WTC11 (cell line): ENCODE measurements at regions not wholly inside any gene's neighbourhood (a gene's known extent, or its start where the extent isn't known, plus 50 kb on each side); places are given as distances from the start of the nearest gene placed in this dataset.

Experiments
- ATAC-seq: fragments of 200-7000 bp; cut with Tn5 transposase; 2 replicates; pipeline ENCODE4 v1.10.0; 2021; ENCODE audit warnings: mild to moderate bottlenecking, moderate library complexity
- CTCF ChIA-PET: fragments of 300-600 bp; sonication (Branson Sonifier 250); formaldehyde crosslinking; loops from one replicate; lab custom pipeline; 2021; ENCODE audit warnings: antibody characterized with exemption; lab: Charles Lee
- POLR2A ChIA-PET: fragments of 350-600 bp; sonication (Branson Sonifier 250); formaldehyde crosslinking; loops from one replicate; lab custom pipeline; 2021; ENCODE audit warnings: antibody characterized with exemption; lab: Charles Lee
- DNase-seq: peaks from one replicate; pipeline ENCODE4 v3.0.0; 2021; ENCODE audit warnings: low spot score
- H3K27ac Mint-ChIP-seq: 2 replicates; pipeline ENCODE4 v1.8.0; 2021; ENCODE audit warnings: mixed read lengths
- H3K27me3 Mint-ChIP-seq: 2 replicates; pipeline ENCODE4 v1.8.0; 2021; ENCODE audit warnings: low read depth, mild to moderate bottlenecking, moderate library complexity, mixed read lengths
- H3K36me3 Mint-ChIP-seq: 2 replicates; pipeline ENCODE4 v1.8.0; 2021; ENCODE audit warnings: mixed read lengths
- H3K4me1 Mint-ChIP-seq: 2 replicates; pipeline ENCODE4 v1.8.0; 2022; ENCODE audit warnings: mixed read lengths
- H3K4me3 Mint-ChIP-seq: 2 replicates; pipeline ENCODE4 v1.8.0; 2021; ENCODE audit warnings: mild to moderate bottlenecking, moderate library complexity, mixed read lengths
- H3K9me3 Mint-ChIP-seq: 2 replicates; pipeline ENCODE4 v1.8.0; 2021; ENCODE audit warnings: mixed read lengths
- ARID4B ChIP-seq: sonication (generic); formaldehyde crosslinking; IDR thresholded peaks from 2 replicates; pipeline ENCODE4 v1.8.0; 2023; ENCODE audit warnings: missing genetic modification reagents, mild to moderate bottlenecking, borderline replicate concordance
- CBFB ChIP-seq: sonication (generic); formaldehyde crosslinking; IDR thresholded peaks from 2 replicates; pipeline ENCODE4 v1.8.1; 2022; ENCODE audit warnings: mild to moderate bottlenecking, low read depth, missing genetic modification reagents
- CREM ChIP-seq: sonication (generic); formaldehyde crosslinking; IDR thresholded peaks from 2 replicates; pipeline ENCODE4 v1.8.1; 2022; ENCODE audit warnings: mild to moderate bottlenecking, missing genetic modification reagents, moderate library complexity
- ELF4 ChIP-seq: sonication (generic); formaldehyde crosslinking; IDR thresholded peaks from 2 replicates; pipeline ENCODE4 v1.8.1; 2022; ENCODE audit warnings: low read depth, mild to moderate bottlenecking, moderate library complexity, missing genetic modification reagents
- FOXK1 ChIP-seq: sonication (generic); formaldehyde crosslinking; IDR thresholded peaks from 2 replicates; pipeline ENCODE4 v1.8.0; 2022; ENCODE audit warnings: mild to moderate bottlenecking, moderate library complexity, missing genetic modification reagents
- GRHL2 ChIP-seq: fragments of 250-450 bp; sonication (Bioruptor Pico); IDR thresholded peaks from 2 replicates; pipeline ENCODE4 v1.8.0; 2022; ENCODE audit warnings: mild to moderate bottlenecking, moderate library complexity; ENCODE audit not compliant: insufficient replicate concordance, severe bottlenecking
- IRF2 ChIP-seq: sonication (generic); formaldehyde crosslinking; IDR thresholded peaks from 2 replicates; pipeline ENCODE4 v1.8.0; 2022; ENCODE audit warnings: low read depth, missing genetic modification reagents, borderline replicate concordance
- JAZF1 ChIP-seq: fragments of 250-450 bp; sonication (Bioruptor Pico); IDR thresholded peaks from 2 replicates; pipeline ENCODE4 v1.9.0; 2021; ENCODE audit warnings: moderate library complexity, mild to moderate bottlenecking, inconsistent platforms
- NFE2L1 ChIP-seq: sonication (generic); formaldehyde crosslinking; IDR thresholded peaks from 2 replicates; pipeline ENCODE4 v1.8.1; 2023; ENCODE audit warnings: missing genetic modification reagents
- PREB ChIP-seq: sonication (generic); formaldehyde crosslinking; IDR thresholded peaks from 2 replicates; pipeline ENCODE4 v1.8.1; 2022; ENCODE audit warnings: mild to moderate bottlenecking, missing genetic modification reagents, moderate library complexity, borderline replicate concordance
- RELA ChIP-seq: sonication (generic); formaldehyde crosslinking; IDR thresholded peaks from 2 replicates; pipeline ENCODE4 v1.8.1; 2022; ENCODE audit warnings: missing genetic modification reagents, mild to moderate bottlenecking, borderline replicate concordance
- SP1 ChIP-seq: sonication (generic); formaldehyde crosslinking; conservative IDR thresholded peaks from 2 replicates; pipeline ENCODE4 v1.8.1; 2022; ENCODE audit warnings: missing genetic modification reagents
- TP53 ChIP-seq: sonication (generic); formaldehyde crosslinking; IDR thresholded peaks from 2 replicates; pipeline ENCODE4 v1.8.1; 2023; ENCODE audit warnings: mild to moderate bottlenecking, missing genetic modification reagents
- USF1 ChIP-seq: sonication (generic); formaldehyde crosslinking; IDR thresholded peaks from 2 replicates; pipeline ENCODE4 v1.8.0; 2022; ENCODE audit warnings: mild to moderate bottlenecking, missing genetic modification reagents
- ZNF138 ChIP-seq: sonication (generic); formaldehyde crosslinking; conservative IDR thresholded peaks from 2 replicates; pipeline ENCODE4 v1.8.1; 2022; ENCODE audit warnings: mild to moderate bottlenecking, moderate library complexity, missing genetic modification reagents
- ZNF423 ChIP-seq: fragments of 250-450 bp; sonication (Bioruptor Pico); IDR thresholded peaks from 2 replicates; pipeline ENCODE4 v2.1.2; 2022; ENCODE audit warnings: mild to moderate bottlenecking, moderate library complexity
- ZNF512 ChIP-seq: sonication (generic); formaldehyde crosslinking; IDR thresholded peaks from 2 replicates; pipeline ENCODE4 v1.8.1; 2022; ENCODE audit warnings: missing genetic modification reagents, borderline replicate concordance
- TF ChIP-seq, protein P1 (sequence below): fragments of 250-450 bp; sonication (Bioruptor Pico); IDR thresholded peaks from 2 replicates; pipeline ENCODE4 v1.9.0; 2021; ENCODE audit warnings: mild to moderate bottlenecking
- TF ChIP-seq, protein P2 (sequence below): sonication (generic); formaldehyde crosslinking; conservative IDR thresholded peaks from 2 replicates; pipeline ENCODE4 v1.8.1; 2022; ENCODE audit warnings: mild to moderate bottlenecking, missing genetic modification reagents
- TF ChIP-seq, protein P3 (sequence below): fragments of 200-600 bp; IDR thresholded peaks from 2 replicates; pipeline ENCODE4 v1.8.0; 2022; ENCODE audit warnings: antibody characterized with exemption
- TF ChIP-seq, protein P4 (sequence below): sonication (generic); formaldehyde crosslinking; IDR thresholded peaks from 2 replicates; pipeline ENCODE4 v1.8.1; 2023; ENCODE audit warnings: mild to moderate bottlenecking, missing genetic modification reagents

DNA sequence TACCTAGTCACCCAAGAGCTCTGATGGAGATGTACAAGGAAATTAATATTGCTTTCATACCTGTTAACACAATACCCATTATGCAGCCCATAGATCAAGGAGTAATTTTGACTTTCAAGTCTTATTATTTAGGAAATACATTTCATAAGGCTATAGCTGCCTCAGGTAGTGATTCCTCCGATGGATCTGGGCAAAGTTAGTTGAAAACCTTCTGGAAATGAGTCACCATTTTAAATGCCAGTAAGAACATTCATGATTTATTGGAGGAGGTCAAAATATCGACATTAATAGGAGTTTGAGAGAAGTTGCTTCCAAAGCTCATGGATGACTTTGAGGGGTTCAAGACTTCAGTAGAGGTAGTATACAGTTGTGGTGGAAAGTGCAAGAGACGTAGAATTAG lies 931.4 kb upstream of the ACVR2A start:
- ATAC-seq (no peak), DNase-seq (no peak)
- ChIA-PET POLR2A (no interaction called here), CTCF (no interaction called here)
- H3K9me3 Mint-ChIP-seq = peaks cover 7% of the 10 kb centered on the region; the same call in 1 of the 2 replicates
- peaks cover 6% of the 10 kb centered on the region for H3K4me1 Mint-ChIP-seq
- no peaks in the 10 kb centered on the region for H3K36me3 Mint-ChIP-seq
- H3K27ac Mint-ChIP-seq = no peak overlapping the region
- H3K27me3 Mint-ChIP-seq = no peaks in the 10 kb centered on the region
- TF ChIP-seq ZNF423 (CRISPR knock-in tag) (no peak), SP1 (CRISPR knock-in tag) (no peak), USF1 (no peak), NFE2L1 (CRISPR knock-in tag) (no peak), ARID4B (CRISPR knock-in tag) (no peak), TP53 (no peak), ELF4 (no peak), CREM (CRISPR knock-in tag) (no peak), IRF2 (CRISPR knock-in tag) (no peak)
- TF ChIP-seq, protein P1, sequence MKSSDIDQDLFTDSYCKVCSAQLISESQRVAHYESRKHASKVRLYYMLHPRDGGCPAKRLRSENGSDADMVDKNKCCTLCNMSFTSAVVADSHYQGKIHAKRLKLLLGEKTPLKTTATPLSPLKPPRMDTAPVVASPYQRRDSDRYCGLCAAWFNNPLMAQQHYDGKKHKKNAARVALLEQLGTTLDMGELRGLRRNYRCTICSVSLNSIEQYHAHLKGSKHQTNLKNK (CRISPR knock-in tag) = no peak
- TF ChIP-seq, protein P2, sequence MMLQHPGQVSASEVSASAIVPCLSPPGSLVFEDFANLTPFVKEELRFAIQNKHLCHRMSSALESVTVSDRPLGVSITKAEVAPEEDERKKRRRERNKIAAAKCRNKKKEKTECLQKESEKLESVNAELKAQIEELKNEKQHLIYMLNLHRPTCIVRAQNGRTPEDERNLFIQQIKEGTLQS (CRISPR knock-in tag) = no peak
- no peak overlapping the region for H3K4me3 Mint-ChIP-seq

- no peak for TF ChIP-seq ZNF138
- no peak for TF ChIP-seq PREB (CRISPR knock-in tag)
- TF ChIP-seq RELA = no peak
- TF ChIP-seq SP1 (CRISPR knock-in tag) = no peak
- TF ChIP-seq GRHL2 (CRISPR knock-in tag) = no peak
- no peak for TF ChIP-seq FOXK1 (CRISPR knock-in tag)
- no peak for TF ChIP-seq JAZF1 (CRISPR knock-in tag)
- TF ChIP-seq, protein P3, sequence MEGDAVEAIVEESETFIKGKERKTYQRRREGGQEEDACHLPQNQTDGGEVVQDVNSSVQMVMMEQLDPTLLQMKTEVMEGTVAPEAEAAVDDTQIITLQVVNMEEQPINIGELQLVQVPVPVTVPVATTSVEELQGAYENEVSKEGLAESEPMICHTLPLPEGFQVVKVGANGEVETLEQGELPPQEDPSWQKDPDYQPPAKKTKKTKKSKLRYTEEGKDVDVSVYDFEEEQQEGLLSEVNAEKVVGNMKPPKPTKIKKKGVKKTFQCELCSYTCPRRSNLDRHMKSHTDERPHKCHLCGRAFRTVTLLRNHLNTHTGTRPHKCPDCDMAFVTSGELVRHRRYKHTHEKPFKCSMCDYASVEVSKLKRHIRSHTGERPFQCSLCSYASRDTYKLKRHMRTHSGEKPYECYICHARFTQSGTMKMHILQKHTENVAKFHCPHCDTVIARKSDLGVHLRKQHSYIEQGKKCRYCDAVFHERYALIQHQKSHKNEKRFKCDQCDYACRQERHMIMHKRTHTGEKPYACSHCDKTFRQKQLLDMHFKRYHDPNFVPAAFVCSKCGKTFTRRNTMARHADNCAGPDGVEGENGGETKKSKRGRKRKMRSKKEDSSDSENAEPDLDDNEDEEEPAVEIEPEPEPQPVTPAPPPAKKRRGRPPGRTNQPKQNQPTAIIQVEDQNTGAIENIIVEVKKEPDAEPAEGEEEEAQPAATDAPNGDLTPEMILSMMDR = no peak
- TF ChIP-seq, protein P4, sequence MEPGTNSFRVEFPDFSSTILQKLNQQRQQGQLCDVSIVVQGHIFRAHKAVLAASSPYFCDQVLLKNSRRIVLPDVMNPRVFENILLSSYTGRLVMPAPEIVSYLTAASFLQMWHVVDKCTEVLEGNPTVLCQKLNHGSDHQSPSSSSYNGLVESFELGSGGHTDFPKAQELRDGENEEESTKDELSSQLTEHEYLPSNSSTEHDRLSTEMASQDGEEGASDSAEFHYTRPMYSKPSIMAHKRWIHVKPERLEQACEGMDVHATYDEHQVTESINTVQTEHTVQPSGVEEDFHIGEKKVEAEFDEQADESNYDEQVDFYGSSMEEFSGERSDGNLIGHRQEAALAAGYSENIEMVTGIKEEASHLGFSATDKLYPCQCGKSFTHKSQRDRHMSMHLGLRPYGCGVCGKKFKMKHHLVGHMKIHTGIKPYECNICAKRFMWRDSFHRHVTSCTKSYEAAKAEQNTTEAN = no peak
- TF ChIP-seq, protein P2 (CRISPR knock-in tag) = no peak
- no peak for TF ChIP-seq ZNF512 (CRISPR knock-in tag)
- no peak for TF ChIP-seq CBFB (CRISPR knock-in tag)
- DNase-seq (no peak), ATAC-seq (no peak)
- H3K4me3 Mint-ChIP-seq = no peak overlapping the region
- POLR2A ChIA-PET = no interaction called here
- H3K9me3 Mint-ChIP-seq = peaks cover 7% of the 10 kb centered on the region; the same call in 1 of the 2 replicates
- no peak overlapping the region for H3K27ac Mint-ChIP-seq
- H3K4me1 Mint-ChIP-seq = peaks cover 6% of the 10 kb centered on the region
- no peaks in the 10 kb centered on the region for H3K27me3 Mint-ChIP-seq
- H3K36me3 Mint-ChIP-seq = no peaks in the 10 kb centered on the region
- CTCF ChIA-PET = interaction anchor here (0.7 kb wide), 1 partner anchor 179 kb away, joined by 3 read pairs; no protein-coding TSS in a partner anchor
Measured at GRCh38 chr2:146912536-146912935, 932.3 kb upstream of the ACVR2A start.
